AG04450 (cell line): ENCODE measurements at regions not wholly inside any gene's neighbourhood (a gene's known extent, or its start where the extent isn't known, plus 50 kb on each side); places are given as distances from the start of the nearest gene placed in this dataset.
A peak's percentile ranks its signal among the peaks of the same experiment; 100 is the strongest.

Experiments used
- CTCF ChIA-PET: fragments of 300-600, 350-600 bp; formaldehyde crosslinking; extraction: SDS; loops from one replicate; lab custom pipeline; 2022; ENCODE audit warnings: antibody characterized with exemption, inconsistent platforms; lab: Charles Lee
- POLR2A ChIA-PET: fragments of 350-600 bp; formaldehyde crosslinking; extraction: SDS; loops from one replicate; lab custom pipeline; 2021; ENCODE audit warnings: antibody characterized with exemption, inconsistent platforms; lab: Yijun Ruan, JAX
- DNase-seq: peaks from one replicate; pipeline ENCODE4 v3.0.0-alpha.2; 2011; ENCODE audit warnings: low read depth, low spot score
- H3K27ac ChIP-seq: one replicate; pipeline ENCODE4 v1.5.1; 2012; ENCODE audit warnings: low read depth, low read length, control low read depth
- H3K27me3 ChIP-seq: one replicate; pipeline ENCODE4 v1.6.0; 2012; ENCODE audit warnings: low read length; ENCODE audit not compliant: control insufficient read depth, insufficient read depth
- H3K4me3 ChIP-seq: 2 replicates; pipeline ENCODE4 v1.5.1; 2011; ENCODE audit warnings: mild to moderate bottlenecking, low read depth, low read length, control low read depth
- H3K9me3 ChIP-seq: 2 replicates; pipeline ENCODE4 v1.5.1; 2012; ENCODE audit warnings: low read length; ENCODE audit not compliant: control insufficient read depth, insufficient read depth
- TF ChIP-seq, protein P1 (sequence below): IDR thresholded peaks from 2 replicates; pipeline ENCODE4 v1.5.1; 2011; ENCODE audit warnings: low read depth, low read length, control low read depth, inconsistent platforms

DNA sequence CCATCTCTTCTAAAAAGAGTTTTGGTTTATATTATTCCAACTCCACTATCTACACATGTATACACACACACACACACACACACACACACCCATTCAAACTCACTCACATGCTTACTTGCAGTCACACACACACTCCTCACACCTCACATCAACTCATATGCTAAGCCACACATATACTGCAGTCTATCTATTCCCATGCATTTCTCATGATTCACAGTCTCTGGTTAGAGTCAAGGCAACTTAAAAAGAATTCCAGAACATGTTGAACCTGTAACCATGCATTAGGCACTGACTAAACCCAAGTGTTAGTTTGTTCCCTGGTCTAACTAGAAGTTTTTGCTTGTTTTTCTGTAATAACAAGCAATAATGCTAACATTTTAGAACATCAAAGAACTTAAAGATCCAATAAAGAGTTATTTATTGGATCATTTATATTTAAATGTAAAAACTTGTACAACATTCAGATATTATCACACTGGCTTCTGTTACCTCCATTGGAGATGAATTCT is 931.1 kb downstream of the PLA2G4A start:
- no peaks in the 10 kb centered on the region for H3K9me3 ChIP-seq
- TF ChIP-seq, protein P1, sequence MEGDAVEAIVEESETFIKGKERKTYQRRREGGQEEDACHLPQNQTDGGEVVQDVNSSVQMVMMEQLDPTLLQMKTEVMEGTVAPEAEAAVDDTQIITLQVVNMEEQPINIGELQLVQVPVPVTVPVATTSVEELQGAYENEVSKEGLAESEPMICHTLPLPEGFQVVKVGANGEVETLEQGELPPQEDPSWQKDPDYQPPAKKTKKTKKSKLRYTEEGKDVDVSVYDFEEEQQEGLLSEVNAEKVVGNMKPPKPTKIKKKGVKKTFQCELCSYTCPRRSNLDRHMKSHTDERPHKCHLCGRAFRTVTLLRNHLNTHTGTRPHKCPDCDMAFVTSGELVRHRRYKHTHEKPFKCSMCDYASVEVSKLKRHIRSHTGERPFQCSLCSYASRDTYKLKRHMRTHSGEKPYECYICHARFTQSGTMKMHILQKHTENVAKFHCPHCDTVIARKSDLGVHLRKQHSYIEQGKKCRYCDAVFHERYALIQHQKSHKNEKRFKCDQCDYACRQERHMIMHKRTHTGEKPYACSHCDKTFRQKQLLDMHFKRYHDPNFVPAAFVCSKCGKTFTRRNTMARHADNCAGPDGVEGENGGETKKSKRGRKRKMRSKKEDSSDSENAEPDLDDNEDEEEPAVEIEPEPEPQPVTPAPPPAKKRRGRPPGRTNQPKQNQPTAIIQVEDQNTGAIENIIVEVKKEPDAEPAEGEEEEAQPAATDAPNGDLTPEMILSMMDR, result no peak
- ChIA-PET CTCF (no interaction called here), POLR2A (no interaction called here)
- DNase-seq, result no peak
- H3K4me3 ChIP-seq, result no peak overlapping the region
- H3K27me3 ChIP-seq, result no peaks in the 10 kb centered on the region
- no peak overlapping the region for H3K27ac ChIP-seq

DNA sequence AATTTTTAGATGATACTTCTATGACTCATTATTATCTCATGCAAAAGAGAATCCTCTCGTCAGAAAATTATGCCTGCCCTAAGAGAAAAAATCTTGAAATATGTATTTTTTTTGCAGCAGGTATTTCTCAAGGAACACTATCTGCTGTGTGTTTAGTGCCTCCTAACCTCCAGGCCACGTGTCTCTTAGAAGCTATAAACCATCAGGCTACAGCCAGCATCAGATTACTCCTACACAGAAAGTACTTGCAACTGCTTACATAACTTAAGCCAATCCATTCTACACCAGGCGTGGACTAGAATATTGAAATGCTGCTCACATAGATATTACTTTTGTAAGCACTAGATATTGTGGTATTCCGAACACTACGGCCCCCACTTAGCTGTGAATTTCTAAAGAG is 933.4 kb downstream of the PLA2G4A start:
- Histone ChIP-seq H3K27ac (no peak overlapping the region), H3K27me3 (no peaks in the 10 kb centered on the region), H3K9me3 (no peaks in the 10 kb centered on the region), H3K4me3 (no peak overlapping the region)
- CTCF ChIA-PET, result no interaction called here
- TF ChIP-seq, protein P1, result no peak
- POLR2A ChIA-PET, result no interaction called here
- DNase-seq, result peak; percentile 37

DNA sequence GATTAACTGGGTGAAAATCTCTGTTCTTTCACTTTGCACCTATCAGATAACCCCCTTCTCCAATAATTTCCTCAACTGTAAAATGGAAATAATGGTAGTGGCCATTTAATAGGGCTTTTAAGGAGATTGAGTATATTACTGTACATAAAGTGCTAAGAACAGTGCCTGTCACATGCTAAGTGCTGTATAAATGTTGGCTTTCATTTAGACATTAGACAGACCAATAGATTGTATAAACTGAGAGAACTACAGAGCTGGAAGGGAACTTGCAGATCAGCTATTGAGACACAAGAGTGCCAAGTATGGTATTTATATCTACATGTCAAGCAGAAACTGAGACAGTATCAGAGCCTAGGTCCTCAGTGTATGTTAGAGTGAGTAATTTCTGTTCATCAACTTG is 934.7 kb downstream of the PLA2G4A start:
- Histone ChIP-seq H3K27ac (no peak overlapping the region), H3K9me3 (no peaks in the 10 kb centered on the region), H3K27me3 (no peaks in the 10 kb centered on the region), H3K4me3 (no peak overlapping the region)
- ChIA-PET CTCF (no interaction called here), POLR2A (interaction anchor here (0.6 kb wide), 1 partner anchor 210 kb away, joined by 5 read pairs; no protein-coding TSS in a partner anchor)
- TF ChIP-seq, protein P1, result no peak
- DNase-seq, result no peak

DNA sequence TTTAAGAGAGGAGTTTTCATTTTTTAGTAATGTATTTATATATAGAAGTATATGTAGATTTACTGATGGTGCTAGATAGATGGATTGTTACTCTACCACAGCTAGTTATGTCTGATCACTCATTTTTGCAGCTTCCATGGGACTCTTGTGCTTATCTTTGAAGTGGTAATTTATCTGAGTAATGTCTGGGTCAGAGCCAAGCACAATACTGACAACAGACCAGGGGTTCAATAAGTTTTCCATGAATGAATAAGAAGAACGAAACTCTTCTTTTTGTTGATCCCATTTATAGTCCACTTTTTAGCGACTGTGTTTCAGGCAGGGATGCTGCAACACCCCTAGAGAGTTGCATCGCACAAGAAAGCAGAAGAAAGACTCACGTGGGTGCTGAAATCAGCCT is 935.2 kb downstream of the PLA2G4A start:
- ChIA-PET POLR2A (interaction anchor here (0.6 kb wide), 1 partner anchor 211 kb away, joined by 5 read pairs; no protein-coding TSS in a partner anchor), CTCF (no interaction called here)
- DNase-seq, result no peak

DNA sequence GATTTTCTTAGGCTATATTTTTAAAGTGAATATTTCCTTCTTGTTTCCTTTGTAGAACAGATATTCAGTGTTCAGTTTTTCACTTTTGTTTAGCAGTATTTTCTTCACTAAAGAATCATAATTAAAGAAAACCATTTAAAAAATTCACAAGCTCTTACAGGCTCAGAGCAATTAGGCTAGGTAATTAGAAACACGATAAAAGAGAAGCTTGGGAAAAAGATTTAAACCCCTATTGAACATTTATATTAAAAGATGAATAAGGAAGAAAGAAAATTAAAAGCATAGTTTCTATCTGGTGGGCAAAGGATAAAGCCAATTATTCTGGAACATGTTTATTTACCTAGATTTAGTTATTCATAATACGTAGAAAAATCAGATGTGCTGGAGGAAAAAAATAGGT is 942.6 kb downstream of the PLA2G4A start:
- ChIA-PET POLR2A (no interaction called here), CTCF (no interaction called here)
- Histone ChIP-seq H3K27me3 (no peaks in the 10 kb centered on the region), H3K9me3 (no peaks in the 10 kb centered on the region), H3K4me3 (no peak overlapping the region), H3K27ac (no peak overlapping the region)
- no peak for DNase-seq
- TF ChIP-seq, protein P1, result no peak

More for the DNA sequence above, 935.2 kb downstream of the PLA2G4A start:
- no peak overlapping the region for H3K4me3 ChIP-seq
- TF ChIP-seq, protein P1, result no peak
- H3K27ac ChIP-seq, result no peak overlapping the region
- no peaks in the 10 kb centered on the region for H3K27me3 ChIP-seq
- no peaks in the 10 kb centered on the region for H3K9me3 ChIP-seq
